K562 (cell line): ENCODE measurements at regions not wholly inside any gene's neighbourhood (a gene's known extent, or its start where the extent isn't known, plus 50 kb on each side); places are given as distances from the start of the nearest gene placed in this dataset.

ENCODE experiments used
- NCOA6 ChIP-seq: fragments of 450-650 bp; IDR thresholded peaks from 2 replicates; pipeline ENCODE4 v1.6.1; 2017; ENCODE audit warnings: mild to moderate bottlenecking
- POU5F1 ChIP-seq: fragments of 150-350 bp; IDR thresholded peaks from 2 replicates; pipeline ENCODE4 v1.6.1; 2014; ENCODE audit warnings: borderline replicate concordance, low read length, low read depth, mild to moderate bottlenecking; ENCODE audit not compliant: partially characterized antibody
- TCF7L2 ChIP-seq: fragments of 150-350 bp; IDR thresholded peaks from 2 replicates; pipeline ENCODE4 v1.6.1; 2016; ENCODE audit warnings: low read depth, mild to moderate bottlenecking, low read length, moderate library complexity
- TF ChIP-seq, protein P1 (sequence below): sonication (generic); formaldehyde crosslinking; IDR thresholded peaks from 2 replicates; pipeline ENCODE4 v1.9.0; 2022; ENCODE audit warnings: mild to moderate bottlenecking, missing genetic modification reagents

DNA sequence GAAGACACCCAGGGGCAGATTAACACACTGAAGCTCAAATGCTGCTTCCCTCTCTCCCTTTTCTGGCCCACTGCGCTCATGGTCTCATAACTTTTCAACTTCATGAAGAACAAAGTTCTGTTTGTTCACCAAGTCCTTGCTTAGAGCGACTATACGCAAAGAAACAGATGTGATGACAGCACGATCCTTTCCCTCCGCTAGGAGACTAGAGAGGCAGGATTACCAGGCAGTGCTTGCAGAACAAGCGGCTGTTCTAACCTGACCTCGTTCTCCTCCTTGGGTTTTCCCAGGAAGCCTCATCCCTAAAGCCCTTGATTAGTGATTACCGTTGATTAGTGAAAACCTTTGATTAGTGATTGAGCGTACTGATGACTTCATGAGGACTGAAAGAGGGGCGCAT is 649.9 kb downstream of the IRX1 start:
- TF ChIP-seq TCF7L2 (no peak), POU5F1 (no peak), NCOA6 (no peak)
- TF ChIP-seq, protein P1, sequence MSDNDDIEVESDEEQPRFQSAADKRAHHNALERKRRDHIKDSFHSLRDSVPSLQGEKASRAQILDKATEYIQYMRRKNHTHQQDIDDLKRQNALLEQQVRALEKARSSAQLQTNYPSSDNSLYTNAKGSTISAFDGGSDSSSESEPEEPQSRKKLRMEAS (CRISPR knock-in tag): no peak
